Spleen (tissue), 7 donors: ENCODE measurements at regions not wholly inside any gene's neighbourhood (a gene's known extent, or its start where the extent isn't known, plus 50 kb on each side); places are given as distances from the start of the nearest gene placed in this dataset.

ENCODE experiments used
- CTCF ChIP-seq, 11 experiments: fragments of 200-600 bp in 7 of 11; fragments of 450-650 bp in 4 of 11; sonication (generic) in 4 of 11; IDR thresholded peaks in 8 of 11; conservative IDR thresholded peaks in 3 of 11; 1 replicate in 7 of 11; 2 replicates in 4 of 11; pipeline versions ENCODE4 v1.4.0 to v1.8.0; 2016 to 2021; ENCODE audit warnings: antibody characterized with exemption in 11 of 11, inconsistent platforms in 4 of 11, mild to moderate bottlenecking in 1 of 11
- POLR2A ChIP-seq, 3 donors: fragments of 450-650 bp; IDR thresholded peaks; one replicate each; pipeline ENCODE4 v1.5.1; 2017; ENCODE audit warnings: antibody characterized with exemption in 3 of 3, mild to moderate bottlenecking in 1 of 3
- POLR2AphosphoS5 ChIP-seq, 3 donors: sonication (generic); formaldehyde crosslinking; IDR thresholded peaks; one replicate each; pipeline ENCODE4 v1.5.1; 2017; ENCODE audit warnings: antibody characterized with exemption in 3 of 3
- donor health status: DM: no; HTN: no; CAD: no; lungs with moderate emphysema.
- donor health status: DM: no; HTN: no; CAD: no.
- donor health status: DM: no; HTN: no; CAD: no.

- no peak for TF ChIP-seq CTCF (IDR thresholded peaks at IDR 0.05 in 8 of 11, conservative IDR thresholded peaks at IDR 0.05 in 3 of 11)
- TF ChIP-seq POLR2AphosphoS5 (IDR thresholded peaks at IDR 0.05), result no peak
- no peak for TF ChIP-seq POLR2A (IDR thresholded peaks at IDR 0.05)
These were observed 225.8 kb upstream of the DPPA4 start for GRCh38 chr3:109563149-109563548.
